Neural cell (in vitro differentiated cells): ENCODE measurements at regions not wholly inside any gene's neighbourhood (a gene's known extent, or its start where the extent isn't known, plus 50 kb on each side); places are given as distances from the start of the nearest gene placed in this dataset.

Experiments used
- H2AFZ ChIP-seq: fragments of 200-600, 300-800 bp; sonication (generic), shearing (Covaris generic); 2 replicates; pipeline ENCODE4 v1.6.0; 2014; ENCODE audit warnings: low read depth, mild to moderate bottlenecking, antibody characterized with exemption, low read length, moderate library complexity
- H3F3A ChIP-seq: fragments of 200-600 bp; shearing (Covaris generic); 2 replicates; pipeline ENCODE4 v1.6.1; 2016; ENCODE audit warnings: mild to moderate bottlenecking, moderate library complexity, mixed read lengths, antibody characterized with exemption, low read length; ENCODE audit not compliant: insufficient read depth, poor library complexity, severe bottlenecking
- H3K27ac ChIP-seq: fragments of 200-600, 300-800 bp; sonication (generic), shearing (Covaris generic); 2 replicates; pipeline ENCODE4 v1.5.1; 2014; ENCODE audit warnings: mild to moderate bottlenecking, low read length, moderate library complexity
- H3K27me3 ChIP-seq: fragments of 300-800, 200-600 bp; sonication (generic), shearing (Covaris generic); 2 replicates; pipeline ENCODE4 v1.6.0; 2014; ENCODE audit warnings: mild to moderate bottlenecking, low read depth, low read length, moderate library complexity; ENCODE audit not compliant: insufficient read depth
- H3K36me3 ChIP-seq: fragments of 300-800, 200-600 bp; sonication (generic), shearing (Covaris generic); 2 replicates; pipeline ENCODE4 v1.5.1; 2014; ENCODE audit warnings: mild to moderate bottlenecking, antibody characterized with exemption, low read length, moderate library complexity; ENCODE audit not compliant: insufficient read depth
- H3K4me2 ChIP-seq: fragments of 300-800, 200-600 bp; sonication (generic), shearing (Covaris generic); 2 replicates; pipeline ENCODE4 v1.6.0; 2014; ENCODE audit warnings: mild to moderate bottlenecking, low read length
- H3K4me3 ChIP-seq: fragments of 300-800, 200-600 bp; sonication (generic), shearing (Covaris generic); 2 replicates; pipeline ENCODE4 v1.5.1; 2014; ENCODE audit warnings: mild to moderate bottlenecking, low read length, moderate library complexity
- H3K79me2 ChIP-seq: fragments of 200-600 bp; shearing (Covaris generic); replicated peaks from 2 replicates; pipeline ENCODE4 v1.6.0; 2014; ENCODE audit warnings: mild to moderate bottlenecking, low read length, moderate library complexity; ENCODE audit not compliant: insufficient read depth
- H3K9ac ChIP-seq: fragments of 300-800, 200-600 bp; sonication (generic), shearing (Covaris generic); 2 replicates; pipeline ENCODE4 v1.6.1; 2016; ENCODE audit warnings: mild to moderate bottlenecking, low read length, mixed read lengths
- H3K9me2 ChIP-seq: fragments of 200-600 bp; shearing (Covaris generic); 2 replicates; pipeline ENCODE4 v1.6.1; 2016; ENCODE audit warnings: mild to moderate bottlenecking, low read length, mixed read lengths; ENCODE audit not compliant: insufficient read depth
- H3K9me3 ChIP-seq: fragments of 200-600, 300-800 bp; sonication (generic), shearing (Covaris generic); 2 replicates; pipeline ENCODE4 v1.6.1; 2016; ENCODE audit warnings: mild to moderate bottlenecking, mixed run types, low read length, moderate library complexity, mixed read lengths
- H4K20me1 ChIP-seq: fragments of 200-600 bp; shearing (Covaris generic); 2 replicates; pipeline ENCODE4 v1.6.1; 2016; ENCODE audit warnings: mild to moderate bottlenecking, mixed run types; ENCODE audit not compliant: insufficient read depth
- EP300 ChIP-seq: fragments of 450-650 bp; conservative IDR thresholded peaks from 2 replicates; pipeline ENCODE4 v1.6.1; 2014; ENCODE audit warnings: antibody characterized with exemption, mild to moderate bottlenecking, moderate library complexity; ENCODE audit not compliant: poor library complexity, severe bottlenecking
- EZH2 ChIP-seq: fragments of 200-600, 300-800 bp; shearing (Covaris generic), sonication (generic); IDR thresholded peaks from 2 replicates; pipeline ENCODE4 v1.6.1; 2014; ENCODE audit warnings: antibody characterized with exemption, low read length, borderline replicate concordance, mild to moderate bottlenecking; ENCODE audit not compliant: insufficient read depth, poor library complexity, severe bottlenecking
- MXI1 ChIP-seq: fragments of 450-650 bp; conservative IDR thresholded peaks from 2 replicates; pipeline ENCODE4 v1.6.1; 2014; ENCODE audit warnings: antibody characterized with exemption, mild to moderate bottlenecking; ENCODE audit not compliant: poor library complexity, severe bottlenecking
- POLR2AphosphoS5 ChIP-seq: IDR thresholded peaks from 2 replicates; pipeline ENCODE4 v1.6.1; 2012
- RAD21 ChIP-seq: fragments of 450-650 bp; conservative IDR thresholded peaks from 2 replicates; pipeline ENCODE4 v1.6.1; 2014; ENCODE audit warnings: antibody characterized with exemption, mild to moderate bottlenecking, moderate library complexity
- REST ChIP-seq: IDR thresholded peaks from 2 replicates; pipeline ENCODE4 v1.6.1; 2012; ENCODE audit warnings: borderline replicate concordance
- SMC3 ChIP-seq: fragments of 450-650 bp; conservative IDR thresholded peaks from 2 replicates; pipeline ENCODE4 v1.6.1; 2014; ENCODE audit warnings: antibody characterized with exemption, mild to moderate bottlenecking, moderate library complexity; ENCODE audit not compliant: poor library complexity
- TAF1 ChIP-seq: IDR thresholded peaks from 2 replicates; pipeline ENCODE4 v1.6.1; 2012; ENCODE audit warnings: low read depth
- TF ChIP-seq, protein P1 (sequence below): fragments of 450-650 bp; IDR thresholded peaks from 2 replicates; pipeline ENCODE4 v1.5.1; 2014; ENCODE audit warnings: antibody characterized with exemption, mild to moderate bottlenecking, moderate library complexity; ENCODE audit not compliant: poor library complexity, severe bottlenecking

DNA sequence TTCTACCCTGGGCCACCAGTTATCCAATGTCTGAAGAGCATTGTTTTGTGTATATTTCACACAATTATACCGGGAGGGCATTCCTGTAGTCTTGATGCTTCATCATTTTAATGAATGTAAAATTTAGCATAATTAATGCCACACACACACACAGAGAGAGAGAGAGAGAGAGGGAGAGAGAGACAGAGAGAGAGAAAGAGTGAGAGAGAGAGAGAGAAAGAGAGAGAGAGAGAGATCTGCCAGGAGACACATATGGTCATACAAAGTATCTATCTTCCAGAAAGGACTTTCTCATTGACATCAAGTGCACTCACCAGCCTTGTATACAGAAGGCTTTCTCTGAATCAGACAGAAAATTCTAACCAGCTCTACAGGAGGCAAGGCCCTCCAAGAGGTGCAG is 72.3 kb downstream of the KLF6 start:
- Histone ChIP-seq H3K36me3 (no peaks in the 10 kb centered on the region), H3F3A (no peaks in the 10 kb centered on the region), H3K4me2 (no peak overlapping the region), H3K27ac (no peak overlapping the region), H3K9ac (no peak overlapping the region), H2AFZ (no peak overlapping the region), H4K20me1 (no peaks in the 10 kb centered on the region), H3K9me2 (no peaks in the 10 kb centered on the region), H3K79me2 (no peaks in the 10 kb centered on the region), H3K9me3 (peaks cover 5% of the 10 kb centered on the region), H3K4me3 (no peak overlapping the region), H3K27me3 (no peaks in the 10 kb centered on the region)
- TF ChIP-seq POLR2AphosphoS5 = no peak
- no peak for TF ChIP-seq RAD21

DNA sequence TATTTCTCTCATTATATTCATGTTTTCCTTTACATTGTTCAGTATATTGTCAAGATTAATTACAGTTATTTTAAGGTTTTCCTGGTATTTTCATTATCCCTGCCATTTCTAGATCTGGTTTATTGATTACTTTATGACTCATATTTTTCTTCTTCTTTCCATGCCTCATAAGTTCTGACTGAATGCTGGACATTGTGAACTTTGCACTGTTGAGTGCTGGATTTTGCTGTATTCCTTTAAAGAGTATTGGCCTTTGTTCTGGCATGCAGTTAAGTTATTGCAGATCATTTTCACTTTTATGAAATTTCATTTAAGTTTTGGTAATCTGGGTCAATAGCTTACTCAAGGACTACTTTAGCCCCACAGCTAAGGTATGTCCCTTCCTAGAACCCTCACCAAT is 73.1 kb downstream of the KLF6 start:
- no peak overlapping the region for H3K4me3 ChIP-seq
- no peaks in the 10 kb centered on the region for H3F3A ChIP-seq
- no peak overlapping the region for H2AFZ ChIP-seq
- H3K9me3 ChIP-seq = peaks cover 5% of the 10 kb centered on the region
- H3K27me3 ChIP-seq = no peaks in the 10 kb centered on the region
- H3K9me2 ChIP-seq = no peaks in the 10 kb centered on the region
- H3K4me2 ChIP-seq = no peak overlapping the region
- TF ChIP-seq EZH2 (no peak), REST (no peak), MXI1 (no peak), POLR2AphosphoS5 (no peak), RAD21 (no peak), TAF1 (no peak), EP300 (no peak), SMC3 (no peak)
- TF ChIP-seq, protein P1, sequence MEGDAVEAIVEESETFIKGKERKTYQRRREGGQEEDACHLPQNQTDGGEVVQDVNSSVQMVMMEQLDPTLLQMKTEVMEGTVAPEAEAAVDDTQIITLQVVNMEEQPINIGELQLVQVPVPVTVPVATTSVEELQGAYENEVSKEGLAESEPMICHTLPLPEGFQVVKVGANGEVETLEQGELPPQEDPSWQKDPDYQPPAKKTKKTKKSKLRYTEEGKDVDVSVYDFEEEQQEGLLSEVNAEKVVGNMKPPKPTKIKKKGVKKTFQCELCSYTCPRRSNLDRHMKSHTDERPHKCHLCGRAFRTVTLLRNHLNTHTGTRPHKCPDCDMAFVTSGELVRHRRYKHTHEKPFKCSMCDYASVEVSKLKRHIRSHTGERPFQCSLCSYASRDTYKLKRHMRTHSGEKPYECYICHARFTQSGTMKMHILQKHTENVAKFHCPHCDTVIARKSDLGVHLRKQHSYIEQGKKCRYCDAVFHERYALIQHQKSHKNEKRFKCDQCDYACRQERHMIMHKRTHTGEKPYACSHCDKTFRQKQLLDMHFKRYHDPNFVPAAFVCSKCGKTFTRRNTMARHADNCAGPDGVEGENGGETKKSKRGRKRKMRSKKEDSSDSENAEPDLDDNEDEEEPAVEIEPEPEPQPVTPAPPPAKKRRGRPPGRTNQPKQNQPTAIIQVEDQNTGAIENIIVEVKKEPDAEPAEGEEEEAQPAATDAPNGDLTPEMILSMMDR = no peak
- H3K9ac ChIP-seq = no peak overlapping the region
- H3K27ac ChIP-seq = no peak overlapping the region
- H4K20me1 ChIP-seq = no peaks in the 10 kb centered on the region
- no peaks in the 10 kb centered on the region for H3K36me3 ChIP-seq
- H3K79me2 ChIP-seq = no peaks in the 10 kb centered on the region

DNA sequence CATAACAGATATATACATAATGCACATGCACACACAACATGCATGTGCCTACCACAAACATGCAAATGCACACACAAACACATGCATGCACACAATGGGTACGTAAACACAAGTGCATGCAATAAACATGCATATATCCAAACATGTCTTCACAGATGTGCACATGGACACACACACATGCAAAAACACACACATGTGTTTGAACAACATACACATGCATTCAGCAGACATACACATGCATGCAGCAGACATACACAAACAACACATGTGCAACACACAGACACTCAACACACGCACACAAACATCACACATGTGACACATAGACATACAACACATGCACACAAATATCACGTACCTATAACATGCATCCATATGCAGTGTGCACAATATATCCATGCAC is 74.2 kb downstream of the KLF6 start:
- Histone ChIP-seq H3K27me3 (no peaks in the 10 kb centered on the region), H3F3A (no peaks in the 10 kb centered on the region), H3K4me3 (no peak overlapping the region), H3K9me2 (no peaks in the 10 kb centered on the region), H3K79me2 (no peaks in the 10 kb centered on the region), H3K27ac (no peak overlapping the region), H2AFZ (no peak overlapping the region), H3K9me3 (peaks cover 5% of the 10 kb centered on the region), H3K36me3 (no peaks in the 10 kb centered on the region), H3K9ac (no peak overlapping the region), H3K4me2 (no peak overlapping the region), H4K20me1 (no peaks in the 10 kb centered on the region)
- TF ChIP-seq EP300 = no peak
- no peak for TF ChIP-seq POLR2AphosphoS5
- no peak for TF ChIP-seq SMC3
- no peak for TF ChIP-seq MXI1
- TF ChIP-seq RAD21 = no peak
- TF ChIP-seq TAF1 = no peak
- TF ChIP-seq, protein P1 = no peak
- no peak for TF ChIP-seq EZH2
- no peak for TF ChIP-seq REST
